GM23248 (cell line): ENCODE measurements at regions not wholly inside any gene's neighbourhood (a gene's known extent, or its start where the extent isn't known, plus 50 kb on each side); places are given as distances from the start of the nearest gene placed in this dataset.

Source experiments
- EZH2 ChIP-seq: fragments of 200-600 bp; sonication (generic); IDR thresholded peaks from 2 replicates; pipeline ENCODE4 v1.6.1; 2018; ENCODE audit warnings: antibody characterized with exemption, mild to moderate bottlenecking; ENCODE audit not compliant: insufficient read depth, poor library complexity, severe bottlenecking
- EZH2phosphoT487 ChIP-seq: fragments of 200-600 bp; sonication (generic); IDR thresholded peaks from 2 replicates; pipeline ENCODE4 v1.6.1; 2018; ENCODE audit warnings: antibody characterized with exemption, moderate library complexity, mild to moderate bottlenecking, low read depth; ENCODE audit not compliant: insufficient read depth

DNA sequence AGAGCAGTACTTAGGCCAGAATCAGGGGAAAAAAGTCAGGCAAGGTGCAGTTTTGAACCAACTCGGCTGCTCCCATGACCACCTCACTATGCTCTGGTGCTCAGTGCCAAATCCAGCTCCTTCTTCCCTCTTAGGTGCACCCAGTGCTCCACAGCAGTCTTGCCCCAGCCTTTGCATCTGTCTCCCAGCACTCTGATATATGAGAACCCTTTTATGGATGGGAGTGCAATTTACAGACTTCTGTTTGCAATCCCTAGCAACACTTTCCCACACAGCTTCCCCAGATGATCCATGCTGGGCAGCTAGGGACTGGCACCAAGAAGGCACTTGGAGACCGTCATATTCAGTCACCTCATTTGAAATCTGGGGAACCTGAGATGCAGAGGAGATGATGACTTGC lies 267.9 kb upstream of the CCL2 start:
- TF ChIP-seq EZH2phosphoT487 (no peak), EZH2 (no peak)
